ENCODE measurements at regions not wholly inside any gene's neighbourhood (a gene's known extent, or its start where the extent isn't known, plus 50 kb on each side); places are given as distances from the start of the nearest gene placed in this dataset.

DNA sequence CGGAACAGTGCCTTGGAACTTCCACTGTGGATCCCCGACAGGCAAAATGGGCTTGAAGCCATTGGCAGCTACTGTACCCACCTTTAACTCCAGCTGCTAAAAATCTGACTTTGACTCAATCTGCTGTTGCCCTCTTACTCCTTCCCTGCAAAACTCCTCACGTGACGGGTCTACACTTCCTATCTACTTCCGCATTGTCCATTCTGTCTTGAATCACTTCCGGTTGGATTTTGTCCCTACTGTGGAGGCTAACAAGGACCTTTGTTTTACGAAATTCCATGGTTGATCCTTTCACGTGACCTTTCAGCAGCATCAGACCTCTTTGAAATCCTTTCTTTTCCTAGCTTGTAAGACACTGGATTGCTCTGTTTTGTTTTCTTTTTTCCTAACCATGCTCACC lies 268.4 kb downstream of the PRDM2 start:
- no peak for DNase-seq (ENCODE audit: low read depth in 2 of 2)

GRCh38 chr1:13970631-13971247 lies 270.8 kb downstream of the PRDM2 start:
- DNase-seq (ENCODE audit: low read depth in 2 of 2) = no peak

DNA sequence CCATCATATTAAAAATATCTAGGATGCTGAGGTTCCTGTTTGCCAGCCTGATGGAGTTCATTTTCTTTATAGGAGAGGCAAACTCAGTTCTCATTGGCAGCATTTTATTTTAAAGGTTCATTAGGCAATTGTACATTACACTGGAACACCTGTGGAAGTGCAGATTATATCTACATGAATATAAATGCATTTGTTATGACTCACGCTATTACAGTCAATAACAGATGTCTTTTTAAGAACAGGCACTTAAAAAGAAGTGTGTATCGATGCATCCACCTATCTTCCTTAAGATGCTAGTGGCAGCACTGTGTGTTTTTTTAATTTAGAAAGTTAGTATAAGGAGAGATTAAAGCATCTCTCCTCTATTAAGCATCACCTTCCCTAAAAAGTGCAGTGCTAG lies 276.5 kb downstream of the PRDM2 start:
- no peak for DNase-seq (ENCODE audit: low read depth in 2 of 2)

DNA sequence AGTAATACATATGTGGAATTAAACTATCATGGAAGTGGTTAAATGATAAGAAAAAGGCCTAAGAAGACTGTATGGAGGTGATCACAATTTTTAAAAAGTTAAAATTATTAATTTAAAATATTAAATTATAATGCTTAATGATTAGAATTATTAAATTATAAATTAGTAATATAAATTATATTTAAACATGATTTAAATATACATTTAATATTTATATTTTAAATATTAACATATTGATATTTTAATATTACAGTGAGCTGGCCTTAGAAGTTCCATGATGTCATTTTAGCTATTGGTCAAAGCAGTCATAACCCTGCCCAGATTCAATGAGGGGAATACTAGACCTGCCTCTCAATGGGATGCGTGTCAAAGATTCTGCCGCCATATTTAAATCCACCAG lies 281.2 kb downstream of the PRDM2 start:
- no peak for DNase-seq (ENCODE audit: low read depth in 2 of 2)

DNA sequence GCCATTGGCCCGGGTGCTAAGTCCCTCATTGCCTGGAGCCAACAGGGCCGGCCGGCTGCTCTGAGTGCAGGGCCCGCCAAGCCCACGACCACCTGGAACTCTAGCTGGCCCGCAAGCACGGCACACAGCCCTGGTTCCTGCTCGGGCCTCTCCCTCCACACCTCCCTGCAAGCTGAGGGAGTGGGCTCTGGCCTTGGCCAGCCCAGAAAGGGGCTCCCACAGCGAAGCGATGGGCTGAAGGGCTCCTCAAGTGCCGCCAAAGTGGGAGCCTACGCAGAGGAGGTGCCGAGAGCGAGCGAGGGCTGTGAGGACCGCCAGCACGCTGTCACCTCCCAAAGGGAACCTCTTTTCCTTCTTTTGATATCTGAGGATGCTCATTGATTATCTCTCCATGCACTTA lies 283.4 kb downstream of the PRDM2 start:
- DNase-seq (ENCODE audit: low read depth in 2 of 2) = no peak

DNA sequence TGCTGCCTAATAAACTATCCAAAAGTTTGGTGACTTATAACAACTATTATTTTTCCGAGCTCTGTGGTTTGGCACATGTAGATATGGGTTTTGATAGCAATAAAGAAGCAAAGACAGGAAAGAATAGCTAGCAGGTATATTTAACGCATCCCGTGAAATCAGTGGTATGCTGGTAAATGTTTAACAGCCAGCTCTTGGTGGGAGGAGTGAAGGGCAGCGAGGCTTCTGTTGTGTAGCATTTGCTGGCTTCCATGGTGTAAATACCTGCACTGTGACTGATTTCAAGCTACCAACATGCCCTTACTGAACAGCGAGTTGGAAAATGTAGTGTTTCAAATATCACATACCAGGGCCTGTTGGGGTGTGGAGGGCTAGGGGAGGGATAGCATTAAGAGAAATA lies 291.0 kb downstream of the PRDM2 start:
- no peak for DNase-seq (ENCODE audit: low read depth in 2 of 2)

- DNase-seq (ENCODE audit: low read depth in 2 of 2) = no peak
Observed at GRCh38 chr1:13992489-13993285, 292.7 kb downstream of the PRDM2 start.

DNA sequence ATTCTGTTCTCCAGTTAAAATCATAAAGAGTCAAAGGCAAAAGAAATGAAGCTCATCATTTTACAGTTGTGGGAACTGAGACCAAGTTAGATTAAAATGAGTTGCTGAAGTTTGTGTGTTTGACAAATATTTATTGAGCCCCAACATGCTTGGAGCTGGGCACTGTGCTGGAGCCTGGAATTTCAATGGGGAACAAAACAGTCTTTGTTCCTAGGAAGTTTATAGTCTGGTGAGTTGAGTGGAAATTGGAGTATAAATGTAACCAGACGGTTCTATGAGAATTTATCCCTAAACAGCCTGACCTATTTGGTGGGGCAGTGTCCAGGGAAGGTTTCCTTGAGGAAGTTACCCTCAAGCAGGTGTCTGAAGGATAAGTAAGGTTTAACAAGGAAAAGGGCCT lies 294.4 kb downstream of the PRDM2 start:
- DNase-seq (ENCODE audit: low read depth in 2 of 2) = no peak

DNA sequence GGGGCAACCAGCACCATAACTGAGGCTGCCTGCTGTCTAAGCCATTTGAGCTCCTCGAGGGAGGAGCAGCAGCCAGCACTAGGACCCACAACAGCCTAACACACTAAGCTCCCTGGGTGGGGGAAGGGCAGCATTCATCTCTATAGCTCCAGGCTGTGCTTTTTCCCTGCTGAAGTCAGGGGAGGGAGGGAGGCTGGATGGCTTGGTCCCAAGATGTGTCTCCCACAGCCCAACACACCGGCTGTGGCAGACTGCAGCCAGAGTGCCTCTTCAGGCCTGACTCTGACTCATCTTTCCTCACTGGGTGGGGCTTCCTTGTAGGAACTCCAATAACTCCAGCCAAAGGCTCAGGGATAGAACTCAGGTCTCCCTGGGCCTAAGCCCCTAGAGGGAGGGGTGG lies 296.3 kb downstream of the PRDM2 start:
- no peak for DNase-seq (ENCODE audit: low read depth in 2 of 2)

GRCh38 chr1:14003552-14003951 lies 303.6 kb downstream of the PRDM2 start:
- no peak for DNase-seq (ENCODE audit: low read depth in 2 of 2)

DNA sequence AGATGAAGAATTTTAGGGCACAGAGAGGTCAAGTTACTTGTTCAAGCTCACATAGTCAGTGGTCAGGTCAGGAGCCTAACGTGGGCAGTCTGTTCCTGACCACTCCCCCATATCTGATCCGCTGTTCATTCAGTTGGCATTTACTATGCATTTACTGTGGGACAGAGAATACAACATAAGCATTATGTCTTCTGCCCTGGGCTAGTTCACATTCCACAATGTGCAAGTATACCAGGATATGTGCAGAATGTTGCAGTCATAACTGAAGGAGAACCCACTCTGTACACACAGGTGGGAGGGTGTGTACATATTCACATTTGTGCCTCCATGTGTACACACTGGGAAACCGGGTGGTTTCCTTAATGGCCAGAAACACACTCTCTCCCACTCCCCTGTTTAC lies 309.6 kb downstream of the PRDM2 start:
- no peak for DNase-seq (ENCODE audit: low read depth in 2 of 2)

DNA sequence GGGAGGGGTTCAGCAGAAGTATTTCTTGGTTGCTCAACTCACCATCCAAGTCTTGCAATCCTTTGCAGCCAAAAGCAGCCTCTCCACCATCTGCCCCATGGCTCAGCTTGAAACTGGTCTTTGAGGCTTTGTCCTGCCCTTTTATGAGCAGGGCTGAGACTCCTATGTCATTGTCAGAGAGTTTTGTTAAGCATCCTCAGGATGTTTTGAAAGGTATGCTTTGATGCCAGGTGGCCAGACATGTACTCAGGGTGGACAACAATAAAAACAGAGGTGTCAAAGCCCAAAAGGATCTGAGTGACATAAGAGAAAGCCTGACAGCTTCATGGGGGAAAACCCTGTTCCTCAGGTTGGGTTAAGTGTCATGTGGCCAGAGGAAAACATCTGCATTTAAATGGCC lies 310.5 kb downstream of the PRDM2 start:
- DNase-seq (ENCODE audit: low read depth in 2 of 2) = no peak

DNA sequence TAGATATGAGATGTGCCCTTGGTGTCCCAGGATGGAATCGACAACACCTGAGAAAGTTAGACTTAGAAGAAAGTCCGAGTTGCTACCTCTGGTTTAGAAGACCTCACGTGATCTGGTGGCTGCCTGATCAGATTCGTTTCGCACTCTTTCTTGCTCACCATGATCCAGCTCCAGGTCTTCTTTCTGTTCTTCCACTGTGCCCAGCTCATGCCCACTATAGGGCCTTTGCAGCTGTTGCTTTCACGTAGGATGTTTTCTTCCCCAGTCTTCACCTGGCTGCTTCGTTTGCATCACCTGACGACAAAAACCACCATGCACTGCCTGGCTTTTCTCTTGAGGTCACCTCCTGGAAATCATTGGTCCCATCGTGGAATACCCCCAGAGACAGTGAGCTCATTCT lies 311.1 kb downstream of the PRDM2 start:
- no peak for DNase-seq (ENCODE audit: low read depth in 2 of 2)

DNA sequence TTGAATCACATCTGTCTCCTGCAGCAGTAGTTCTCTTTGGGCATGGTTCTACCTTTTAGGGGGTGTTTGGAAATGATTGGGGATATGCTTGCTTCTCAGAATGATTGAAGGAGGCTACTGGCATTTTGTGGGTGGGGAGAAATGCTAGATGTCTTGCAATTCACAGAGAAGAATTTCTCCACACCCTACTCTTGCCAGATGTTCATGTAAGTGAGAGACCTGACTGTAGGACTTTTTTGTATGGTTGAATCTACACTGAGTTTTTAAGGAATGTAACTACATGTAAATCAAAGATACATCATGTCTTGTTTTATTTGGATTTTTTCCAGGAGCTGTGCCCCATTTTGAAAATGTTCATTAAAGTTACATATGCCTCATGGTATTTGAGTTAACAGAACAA lies 311.9 kb downstream of the PRDM2 start:
- no peak for DNase-seq (ENCODE audit: low read depth in 2 of 2)

DNA sequence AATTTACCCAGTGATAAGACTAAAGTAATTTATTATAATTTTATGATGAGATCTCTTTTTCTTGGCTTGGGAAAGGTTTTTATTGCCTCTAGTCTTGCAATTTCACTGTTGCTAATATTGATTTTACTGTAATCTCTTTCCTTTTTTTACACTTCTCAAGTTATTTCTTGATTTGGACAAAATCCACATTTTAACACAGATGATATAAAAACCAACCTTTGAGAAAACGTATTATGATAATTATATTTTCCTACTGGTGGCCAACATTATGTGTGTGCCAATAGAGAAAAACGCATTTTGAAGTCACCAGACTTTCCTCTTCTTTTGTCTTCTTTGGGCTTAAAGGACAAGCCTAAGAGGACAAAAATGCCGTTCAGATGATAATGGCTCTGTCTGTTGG lies 314.9 kb downstream of the PRDM2 start:
- DNase-seq (ENCODE audit: low read depth in 2 of 2) = no peak

DNA sequence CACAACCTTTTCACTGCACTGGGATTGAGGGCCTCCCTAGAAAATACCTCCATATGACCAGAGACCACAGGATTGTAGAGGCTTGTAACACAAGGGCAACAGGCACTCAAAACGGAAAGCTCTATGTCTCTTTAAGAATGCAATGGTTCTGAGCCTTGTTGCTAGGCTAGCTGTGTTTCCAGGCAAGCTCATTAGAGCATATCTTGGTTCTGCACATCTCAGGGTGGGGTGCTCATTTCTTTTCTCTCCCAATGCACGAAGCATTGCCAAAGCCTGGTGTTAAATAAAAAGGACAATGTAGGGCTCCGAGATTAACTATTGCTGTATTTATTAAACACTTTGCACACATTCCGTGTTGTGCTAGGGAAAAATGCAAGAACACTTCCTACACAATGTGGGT lies 315.9 kb downstream of the PRDM2 start:
- DNase-seq (ENCODE audit: low read depth in 2 of 2) = no peak

- no peak for DNase-seq (ENCODE audit: low read depth in 2 of 2)
Observed at GRCh38 chr1:14017531-14017961, 317.6 kb downstream of the PRDM2 start.

GRCh38 chr1:14019461-14019860 lies 319.5 kb downstream of the PRDM2 start:
- no peak for DNase-seq (ENCODE audit: low read depth in 2 of 2)

- DNase-seq (ENCODE audit: low read depth in 2 of 2) = no peak
Observed at GRCh38 chr1:14020006-14020405, 320.0 kb downstream of the PRDM2 start.

DNA sequence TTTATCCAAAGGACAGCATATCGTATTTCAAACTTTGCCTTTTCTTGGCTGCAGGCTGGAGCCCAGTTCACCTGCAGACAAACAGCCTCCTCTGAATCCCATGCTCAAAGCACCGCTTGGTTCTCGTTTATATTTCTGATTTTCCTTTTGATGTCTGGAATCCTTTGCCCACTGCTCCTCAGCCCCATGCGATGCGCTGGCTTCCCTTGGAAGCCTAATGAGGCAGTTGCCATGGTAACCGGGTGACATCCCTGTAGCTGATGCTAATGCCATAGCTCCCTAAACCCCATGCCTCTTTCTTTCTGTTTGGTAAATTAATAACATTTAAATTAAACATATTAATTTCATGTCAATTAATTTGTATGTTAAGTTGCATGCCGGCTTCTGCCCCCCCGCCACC lies 327.1 kb downstream of the PRDM2 start:
- DNase-seq (ENCODE audit: low read depth in 2 of 2) = no peak

GRCh38 chr1:14031461-14031860 lies 331.5 kb downstream of the PRDM2 start:
- DNase-seq (ENCODE audit: low read depth in 2 of 2) = no peak

GRCh38 chr1:14034506-14034905 lies 334.5 kb downstream of the PRDM2 start:
- no peak for DNase-seq (ENCODE audit: low read depth in 2 of 2)

DNA sequence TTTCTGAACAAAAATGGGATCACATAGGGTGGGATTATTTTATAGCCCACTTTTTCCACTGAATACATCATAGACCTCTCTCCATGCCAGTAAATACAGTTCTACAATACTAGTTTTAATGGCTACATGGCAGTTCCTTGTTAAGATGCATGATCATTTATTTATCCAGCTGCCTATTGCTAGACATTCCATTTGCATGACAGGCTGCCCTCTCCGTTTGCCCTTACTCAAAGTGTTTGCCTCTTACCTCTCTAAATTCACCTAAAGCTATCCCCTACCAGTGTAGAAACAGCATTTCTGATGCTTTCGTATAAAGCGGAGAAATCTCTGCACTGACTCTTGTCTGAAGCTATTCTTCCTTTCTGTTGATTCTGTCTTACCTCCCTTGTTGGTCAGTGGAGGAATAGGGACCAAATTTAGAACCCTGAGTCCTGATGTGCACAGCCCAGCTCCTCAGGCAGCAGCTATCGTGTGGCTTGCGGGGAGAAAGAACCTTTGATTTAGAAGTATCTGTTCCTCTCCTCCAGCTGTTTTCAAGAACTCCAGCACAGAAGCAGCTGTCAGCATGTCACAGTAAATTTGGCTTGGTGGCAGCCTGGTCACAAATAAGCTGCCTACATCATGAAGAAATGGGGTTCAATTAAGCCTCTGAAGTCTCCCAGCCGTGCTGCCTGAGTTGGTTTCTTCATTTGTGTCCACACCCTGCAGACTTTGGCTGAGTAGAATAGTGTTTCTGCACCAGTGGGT lies 337.3 kb downstream of the PRDM2 start:
- DNase-seq (ENCODE audit: low read depth in 2 of 2) = no peak
